ENCODE measurements at regions not wholly inside any gene's neighbourhood (a gene's known extent, or its start where the extent isn't known, plus 50 kb on each side); places are given as distances from the start of the nearest gene placed in this dataset.

DNA sequence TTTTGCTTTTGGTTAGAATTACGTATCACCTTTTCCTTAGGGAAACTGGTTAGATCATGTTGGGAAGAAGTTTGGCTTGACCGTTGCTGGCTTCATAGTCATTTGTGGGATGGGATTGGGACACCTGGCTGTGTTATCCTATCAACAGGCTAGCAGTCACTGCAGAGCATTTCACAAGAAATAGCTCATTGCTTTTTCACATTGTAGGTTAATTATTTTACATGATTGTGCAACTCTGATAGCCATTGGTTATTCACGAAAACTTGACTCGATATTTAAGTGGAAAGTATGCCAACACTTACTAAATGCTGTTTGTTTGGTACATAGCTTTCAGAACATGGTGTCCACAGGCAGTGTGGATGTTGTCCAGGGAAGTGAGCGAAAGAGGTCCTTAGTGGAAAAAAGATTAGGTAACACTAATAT, 89.4 kb downstream of the NKX2-1 start:
- TF ChIP-seq, protein P1, sequence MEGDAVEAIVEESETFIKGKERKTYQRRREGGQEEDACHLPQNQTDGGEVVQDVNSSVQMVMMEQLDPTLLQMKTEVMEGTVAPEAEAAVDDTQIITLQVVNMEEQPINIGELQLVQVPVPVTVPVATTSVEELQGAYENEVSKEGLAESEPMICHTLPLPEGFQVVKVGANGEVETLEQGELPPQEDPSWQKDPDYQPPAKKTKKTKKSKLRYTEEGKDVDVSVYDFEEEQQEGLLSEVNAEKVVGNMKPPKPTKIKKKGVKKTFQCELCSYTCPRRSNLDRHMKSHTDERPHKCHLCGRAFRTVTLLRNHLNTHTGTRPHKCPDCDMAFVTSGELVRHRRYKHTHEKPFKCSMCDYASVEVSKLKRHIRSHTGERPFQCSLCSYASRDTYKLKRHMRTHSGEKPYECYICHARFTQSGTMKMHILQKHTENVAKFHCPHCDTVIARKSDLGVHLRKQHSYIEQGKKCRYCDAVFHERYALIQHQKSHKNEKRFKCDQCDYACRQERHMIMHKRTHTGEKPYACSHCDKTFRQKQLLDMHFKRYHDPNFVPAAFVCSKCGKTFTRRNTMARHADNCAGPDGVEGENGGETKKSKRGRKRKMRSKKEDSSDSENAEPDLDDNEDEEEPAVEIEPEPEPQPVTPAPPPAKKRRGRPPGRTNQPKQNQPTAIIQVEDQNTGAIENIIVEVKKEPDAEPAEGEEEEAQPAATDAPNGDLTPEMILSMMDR (IDR thresholded peaks at IDR 0.05): no peak
- TF ChIP-seq POLR2A (IDR thresholded peaks at IDR 0.05): no peak

Data from Peyer's patch (tissue), 4 donors.